ENCODE measurements at regions not wholly inside any gene's neighbourhood (a gene's known extent, or its start where the extent isn't known, plus 50 kb on each side); places are given as distances from the start of the nearest gene placed in this dataset.

DNA sequence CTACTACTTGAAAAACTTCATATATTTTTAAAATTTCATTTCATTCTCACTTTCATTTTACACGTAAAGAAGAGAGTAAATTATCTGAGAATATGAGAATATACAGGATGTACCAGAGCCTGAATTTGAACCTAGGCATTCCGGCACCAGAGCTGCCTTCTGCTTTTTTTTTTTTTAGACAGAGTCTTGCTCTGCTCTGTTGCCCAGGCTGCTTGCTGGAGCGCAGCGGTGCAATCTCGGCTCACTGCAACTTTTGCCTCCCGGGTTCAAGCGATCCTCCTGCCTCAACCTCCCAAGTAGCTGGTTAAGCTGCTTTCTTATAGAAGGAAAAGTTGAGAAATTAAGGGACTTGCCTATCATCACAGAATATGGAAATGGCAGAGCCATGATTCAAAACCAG, 540.1 kb downstream of the EBF1 start:
- CTCF ChIA-PET (ENCODE audit: low intra/inter-chr PET ratio, low total read pairs): no interaction called here
- no peaks in the 10 kb centered on the region for H3K36me3 ChIP-seq (replicated peaks in 1 of 2; ENCODE audit: control insufficient read depth in 1 of 2, insufficient read depth in 2 of 2, low read length in 2 of 2)
- H3K79me2 ChIP-seq (ENCODE audit: insufficient read depth, low read length): no peaks in the 10 kb centered on the region
- DNase-seq (ENCODE audit: low spot score) (no peak), FAIRE-seq (no peak), ATAC-seq (no peak)
- BruUV-seq (replicated peaks): no TSS peak
- no peak overlapping the region for H3K9ac ChIP-seq (ENCODE audit: insufficient read depth, low read depth, low read length)
- no peak overlapping the region for H3K4me2 ChIP-seq (ENCODE audit: low read depth, low read length)
- H3K4me3 ChIP-seq (replicated peaks in 1 of 3; ENCODE audit: insufficient read depth in 1 of 3, low read depth in 2 of 3, low read length in 3 of 3): no peak overlapping the region
- no peak overlapping the region for H3K27ac ChIP-seq (ENCODE audit: extremely low read length, insufficient read depth, low read length)
- WGBS (ENCODE audit: low lambda C conversion rate): 78% methylated on average over 7 of the region's 7 CpGs
- H2AFZ ChIP-seq (ENCODE audit: low read length): no peak overlapping the region
- H3K9me3 ChIP-seq (ENCODE audit: low read length): no peaks in the 10 kb centered on the region
- intact Hi-C loops (cut with micrococcal nuclease; ENCODE audit: unreplicated experiment): no loop called here
- no peaks in the 10 kb centered on the region for H3K27me3 ChIP-seq (ENCODE audit: control insufficient read depth in 1 of 2, insufficient read depth in 2 of 2, low read length in 2 of 2)
- peaks cover 11% of the 10 kb centered on the region for H3K4me1 ChIP-seq (ENCODE audit: insufficient read depth, low read length)
- in situ Hi-C loops (cut with HindIII; ENCODE audit: extremely low pct_ligation_motif_present, low pct_unique_long_range_greater_than_20kb): no loop called here
- POLR2A ChIA-PET: no interaction called here
- H4K20me1 ChIP-seq (ENCODE audit: insufficient read depth, low read length): no peaks in the 10 kb centered on the region
- no peak for TF ChIP-seq ATF4 (CRISPR knock-in tag; IDR thresholded peaks at IDR 0.05)
- TF ChIP-seq, protein P1, sequence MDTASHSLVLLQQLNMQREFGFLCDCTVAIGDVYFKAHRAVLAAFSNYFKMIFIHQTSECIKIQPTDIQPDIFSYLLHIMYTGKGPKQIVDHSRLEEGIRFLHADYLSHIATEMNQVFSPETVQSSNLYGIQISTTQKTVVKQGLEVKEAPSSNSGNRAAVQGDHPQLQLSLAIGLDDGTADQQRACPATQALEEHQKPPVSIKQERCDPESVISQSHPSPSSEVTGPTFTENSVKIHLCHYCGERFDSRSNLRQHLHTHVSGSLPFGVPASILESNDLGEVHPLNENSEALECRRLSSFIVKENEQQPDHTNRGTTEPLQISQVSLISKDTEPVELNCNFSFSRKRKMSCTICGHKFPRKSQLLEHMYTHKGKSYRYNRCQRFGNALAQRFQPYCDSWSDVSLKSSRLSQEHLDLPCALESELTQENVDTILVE (CRISPR knock-in tag; IDR thresholded peaks at IDR 0.05): no peak
- TF ChIP-seq U2AF2 (IDR thresholded peaks at IDR 0.05; ENCODE audit: low read depth, low read length): no peak
- no peak for TF ChIP-seq PRDM15 (CRISPR knock-in tag; IDR thresholded peaks at IDR 0.05)
- no peak for TF ChIP-seq TRIM24 (CRISPR knock-in tag; IDR thresholded peaks at IDR 0.05)
- no peak for TF ChIP-seq FLYWCH1 (CRISPR knock-in tag; IDR thresholded peaks at IDR 0.05)
- no peak for TF ChIP-seq AKNA (CRISPR knock-in tag; IDR thresholded peaks at IDR 0.05; ENCODE audit: borderline replicate concordance)
- no peak for TF ChIP-seq TFDP2 (CRISPR knock-in tag; IDR thresholded peaks at IDR 0.05)
- TF ChIP-seq, protein P2, sequence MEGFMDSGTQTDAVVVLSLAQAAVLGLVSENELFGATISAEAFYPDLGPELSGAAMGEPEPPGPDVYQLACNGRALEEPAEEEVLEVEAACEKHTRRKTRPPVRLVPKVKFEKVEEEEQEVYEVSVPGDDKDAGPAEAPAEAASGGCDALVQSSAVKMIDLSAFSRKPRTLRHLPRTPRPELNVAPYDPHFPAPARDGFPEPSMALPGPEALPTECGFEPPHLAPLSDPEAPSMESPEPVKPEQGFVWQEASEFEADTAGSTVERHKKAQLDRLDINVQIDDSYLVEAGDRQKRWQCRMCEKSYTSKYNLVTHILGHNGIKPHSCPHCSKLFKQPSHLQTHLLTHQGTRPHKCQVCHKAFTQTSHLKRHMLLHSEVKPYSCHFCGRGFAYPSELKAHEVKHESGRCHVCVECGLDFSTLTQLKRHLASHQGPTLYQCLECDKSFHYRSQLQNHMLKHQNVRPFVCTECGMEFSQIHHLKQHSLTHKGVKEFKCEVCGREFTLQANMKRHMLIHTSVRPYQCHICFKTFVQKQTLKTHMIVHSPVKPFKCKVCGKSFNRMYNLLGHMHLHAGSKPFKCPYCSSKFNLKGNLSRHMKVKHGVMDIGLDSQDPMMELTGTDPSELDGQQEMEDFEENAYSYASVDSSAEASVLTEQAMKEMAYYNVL (CRISPR knock-in tag; IDR thresholded peaks at IDR 0.05; ENCODE audit: borderline replicate concordance): no peak
- no peak for TF ChIP-seq ARNTL (CRISPR knock-in tag; IDR thresholded peaks at IDR 0.05)
- no peak for TF ChIP-seq ZNF207 (IDR thresholded peaks at IDR 0.05; ENCODE audit: borderline replicate concordance)
